ENCODE measurements at regions not wholly inside any gene's neighbourhood (a gene's known extent, or its start where the extent isn't known, plus 50 kb on each side); places are given as distances from the start of the nearest gene placed in this dataset.
A peak's percentile ranks its signal among the peaks of the same experiment; 100 is the strongest.

GRCh38 chr6:10465629-10466499, 51.0 kb upstream of the TFAP2A start:
- no peak overlapping the region for H3K4me3 ChIP-seq (replicated peaks in 1 of 2; ENCODE audit: low read depth in 2 of 2, low read length in 2 of 2)
- peak; percentile 33 for TF ChIP-seq CTCF (IDR thresholded peaks at IDR 0.05; ENCODE audit: low read depth, low read length)
- peak; percentile 22 to 55 for DNase-seq (ENCODE audit: low read depth in 2 of 2)

All from cardiac fibroblast (primary cell).